GM13976 (cell line): ENCODE measurements at regions not wholly inside any gene's neighbourhood (a gene's known extent, or its start where the extent isn't known, plus 50 kb on each side); places are given as distances from the start of the nearest gene placed in this dataset.

Experiments
- DNase-seq: peaks from one replicate; pipeline ENCODE4 v3.0.0; 2012; ENCODE audit warnings: low spot score
- CTCF ChIP-seq: IDR thresholded peaks from 2 replicates; pipeline ENCODE4 v1.5.1; 2012; ENCODE audit warnings: borderline replicate concordance, mild to moderate bottlenecking; ENCODE audit not compliant: insufficient read depth; ENCODE audit errors: extremely low read depth, missing control alignments, control extremely low read depth
- in situ Hi-C: fragments of 300-500 bp; cut with MboI; formaldehyde crosslinking; loops from one replicate; pipeline ENCODE4 v1.12.0; 2022; ENCODE audit warnings: low sequenced_read_pairs, mixed read lengths, inconsistent platforms; ENCODE audit not compliant: unreplicated experiment

GRCh38 chr11:87976009-87976408 lies 199.2 kb downstream of the RAB38 start:
- in situ Hi-C loops, result no loop called here
- no peak for DNase-seq
- no peak for TF ChIP-seq CTCF

- no peak for TF ChIP-seq CTCF
- in situ Hi-C loops, result no loop called here
- DNase-seq, result no peak
Observed at GRCh38 chr11:87974797-87975196, 200.4 kb downstream of the RAB38 start.

- in situ Hi-C loops, result no loop called here
- peak; percentile 10 for DNase-seq
- TF ChIP-seq CTCF, result no peak
Observed at GRCh38 chr11:87972133-87972532, 203.1 kb downstream of the RAB38 start.

- DNase-seq, result no peak
- in situ Hi-C loops, result no loop called here
- TF ChIP-seq CTCF, result no peak
Observed at GRCh38 chr11:87971354-87971753, 203.9 kb downstream of the RAB38 start.

- TF ChIP-seq CTCF, result no peak
- in situ Hi-C loops, result no loop called here
- no peak for DNase-seq
Observed at GRCh38 chr11:87970762-87971161, 204.5 kb downstream of the RAB38 start.

- TF ChIP-seq CTCF, result no peak
- DNase-seq, result no peak
- in situ Hi-C loops, result no loop called here
Observed at GRCh38 chr11:87967459-87967858, 207.8 kb downstream of the RAB38 start.

- TF ChIP-seq CTCF, result no peak
- in situ Hi-C loops, result no loop called here
- no peak for DNase-seq
Observed at GRCh38 chr11:87966694-87967093, 208.5 kb downstream of the RAB38 start.
